MG63 (cell line): ENCODE measurements at regions not wholly inside any gene's neighbourhood (a gene's known extent, or its start where the extent isn't known, plus 50 kb on each side); places are given as distances from the start of the nearest gene placed in this dataset.
A peak's percentile ranks its signal among the peaks of the same experiment; 100 is the strongest.

Experiments
- DNase-seq: peaks from one replicate; pipeline ENCODE4 v3.0.0-alpha.2; 2020
- H3K27me3 ChIP-seq: fragments of 250-450 bp; sonication (Bioruptor Pico); 2 replicates; pipeline ENCODE4 v1.5.1; 2020; ENCODE audit warnings: mild to moderate bottlenecking, moderate library complexity
- H3K36me3 ChIP-seq: fragments of 250-450 bp; sonication (Bioruptor Pico); 2 replicates; pipeline ENCODE4 v1.5.1; 2020; ENCODE audit warnings: mild to moderate bottlenecking, moderate library complexity
- H3K4me3 ChIP-seq: fragments of 250-450 bp; sonication (Bioruptor Pico); 2 replicates; pipeline ENCODE4 v1.5.1; 2020; ENCODE audit warnings: mild to moderate bottlenecking, moderate library complexity
- H3K9me3 ChIP-seq: fragments of 250-450 bp; sonication (Bioruptor Pico); 2 replicates; pipeline ENCODE4 v1.5.1; 2020; ENCODE audit warnings: mild to moderate bottlenecking, moderate library complexity

DNA sequence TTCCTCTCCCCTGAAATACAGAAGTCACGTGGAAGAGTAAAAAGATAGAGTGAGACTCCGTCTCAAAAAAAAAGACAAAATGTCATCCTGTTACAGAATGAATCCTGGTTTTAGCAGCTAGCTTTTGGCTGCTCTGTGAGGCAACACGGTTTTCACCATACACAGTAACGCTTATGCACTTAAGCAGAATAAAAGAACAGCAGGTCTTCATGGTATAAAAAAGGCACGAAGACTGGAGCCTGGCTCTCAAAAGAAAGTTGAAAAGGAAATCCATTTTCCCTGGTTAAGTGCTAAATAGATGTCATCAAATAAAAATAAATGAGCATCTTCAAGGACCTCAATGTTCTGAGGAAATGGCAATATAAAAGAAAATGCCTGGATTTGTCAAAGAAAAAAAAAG lies 444.1 kb downstream of the IPO8 start:
- no peak for DNase-seq
- H3K9me3 ChIP-seq = no peaks in the 10 kb centered on the region
- no peaks in the 10 kb centered on the region for H3K27me3 ChIP-seq
- no peak overlapping the region for H3K4me3 ChIP-seq
- H3K36me3 ChIP-seq = no peaks in the 10 kb centered on the region

DNA sequence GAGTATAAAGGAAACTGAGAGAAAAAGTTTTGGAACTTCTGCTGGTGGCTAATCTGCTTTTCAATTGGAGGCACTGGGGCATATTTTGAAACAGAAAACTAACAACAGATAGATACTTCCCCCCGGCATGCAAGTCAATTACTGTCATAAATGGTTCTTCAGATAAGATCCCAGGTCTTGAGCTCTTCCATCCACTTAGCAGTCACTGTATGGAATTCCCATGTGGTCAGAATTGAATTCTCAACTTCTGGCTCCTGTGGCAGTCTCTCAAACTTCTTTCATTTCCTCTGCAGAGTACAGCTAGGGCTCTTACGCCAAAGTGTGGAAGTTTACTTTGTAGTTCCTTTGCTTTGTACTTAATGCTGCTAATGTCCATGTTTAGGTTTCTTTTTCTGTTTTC lies 452.2 kb downstream of the IPO8 start:
- no peaks in the 10 kb centered on the region for H3K36me3 ChIP-seq
- no peaks in the 10 kb centered on the region for H3K27me3 ChIP-seq
- DNase-seq = no peak
- no peak overlapping the region for H3K4me3 ChIP-seq
- H3K9me3 ChIP-seq = no peaks in the 10 kb centered on the region

DNA sequence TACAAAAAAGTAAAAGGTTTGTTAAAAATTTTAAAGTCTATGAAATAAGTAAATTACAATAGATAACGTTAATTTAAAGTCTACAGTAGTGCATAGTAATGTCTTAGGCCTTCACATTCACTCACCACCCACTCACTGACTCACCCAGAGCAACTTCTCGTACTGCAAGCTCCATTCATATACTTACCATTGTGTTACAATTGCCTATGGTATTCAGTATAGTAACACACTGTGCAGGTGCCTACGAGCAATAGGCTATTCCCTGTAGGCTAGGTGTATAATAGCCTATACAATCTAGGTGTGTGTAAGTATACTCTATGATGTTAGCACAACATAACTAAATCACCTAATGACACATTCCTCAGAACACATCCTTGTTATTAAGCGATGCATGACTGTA lies 435.3 kb upstream of the TMTC1 start:
- DNase-seq = peak; percentile 4
- Histone ChIP-seq H3K9me3 (no peaks in the 10 kb centered on the region), H3K27me3 (peaks cover 4% of the 10 kb centered on the region; the same call in 1 of the 2 replicates), H3K4me3 (no peak overlapping the region), H3K36me3 (no peaks in the 10 kb centered on the region)

DNA sequence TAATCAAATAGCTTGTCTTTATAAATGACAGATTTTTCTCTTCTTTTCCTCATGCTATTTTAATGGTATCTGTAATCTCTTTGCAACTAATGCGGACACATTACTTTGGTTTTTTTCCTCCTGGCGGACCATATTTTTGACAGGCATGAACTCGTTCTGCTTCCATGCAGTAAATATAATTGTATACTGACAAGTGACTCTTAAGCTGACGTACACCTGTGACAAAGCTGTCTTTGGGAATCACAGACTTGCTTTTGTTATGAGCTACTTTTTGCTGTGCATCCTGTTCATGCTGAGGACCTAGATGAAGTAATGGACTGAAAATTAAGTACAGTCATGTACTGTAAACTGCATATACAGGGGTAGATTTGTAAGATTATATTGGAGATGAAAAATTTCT lies 434.3 kb upstream of the TMTC1 start:
- no peak for DNase-seq
- no peaks in the 10 kb centered on the region for H3K9me3 ChIP-seq
- peaks cover 2% of the 10 kb centered on the region; the same call in 1 of the 2 replicates for H3K27me3 ChIP-seq
- no peak overlapping the region for H3K4me3 ChIP-seq
- H3K36me3 ChIP-seq = no peaks in the 10 kb centered on the region

DNA sequence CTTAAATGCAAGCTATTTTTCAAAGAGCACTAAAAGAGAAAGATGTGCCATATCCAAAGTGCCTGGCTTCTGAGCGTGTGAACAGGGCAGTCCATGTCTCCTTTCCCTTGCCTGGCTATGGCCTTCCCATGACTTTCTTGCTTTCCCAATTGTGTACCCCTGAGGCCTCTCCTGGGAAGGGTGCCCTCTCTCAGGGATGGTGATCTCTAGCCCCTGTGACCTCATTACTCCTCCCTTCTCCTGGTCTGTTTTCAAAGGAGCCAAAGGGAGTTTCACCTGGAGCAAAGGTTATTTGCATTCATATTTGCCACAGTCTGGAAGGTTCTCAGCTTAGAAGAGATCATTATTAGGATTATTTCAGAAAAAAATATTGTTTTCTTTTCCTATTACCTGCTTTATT lies 429.4 kb upstream of the TMTC1 start:
- DNase-seq = no peak
- no peaks in the 10 kb centered on the region for H3K9me3 ChIP-seq
- no peaks in the 10 kb centered on the region for H3K36me3 ChIP-seq
- H3K27me3 ChIP-seq = 0 out of 2 replicates have a peak, but pooled peaks cover 2% of the 10 kb centered on the region
- H3K4me3 ChIP-seq = no peak overlapping the region

DNA sequence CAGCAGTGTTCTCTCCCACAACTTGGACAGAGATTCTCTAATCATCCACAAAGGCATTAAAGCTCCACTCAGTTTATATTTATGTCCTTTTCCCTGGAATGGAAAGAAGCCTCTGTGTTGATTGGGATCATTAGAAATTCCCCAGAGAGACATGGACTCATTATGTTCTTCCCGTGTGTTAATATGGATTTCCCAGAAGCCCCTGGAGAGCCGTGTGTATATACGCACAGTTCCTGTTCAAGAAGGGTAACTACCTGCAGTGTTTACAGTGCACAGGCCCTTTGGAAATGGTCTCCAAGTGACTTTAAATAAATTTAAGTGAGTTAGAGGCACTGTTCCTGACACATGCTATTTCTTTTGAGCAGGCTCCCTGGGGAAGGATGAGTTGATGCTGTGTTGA lies 428.0 kb upstream of the TMTC1 start:
- Histone ChIP-seq H3K36me3 (no peaks in the 10 kb centered on the region), H3K9me3 (no peaks in the 10 kb centered on the region), H3K27me3 (peaks cover 6% of the 10 kb centered on the region; the same call in 1 of the 2 replicates), H3K4me3 (no peak overlapping the region)
- no peak for DNase-seq

DNA sequence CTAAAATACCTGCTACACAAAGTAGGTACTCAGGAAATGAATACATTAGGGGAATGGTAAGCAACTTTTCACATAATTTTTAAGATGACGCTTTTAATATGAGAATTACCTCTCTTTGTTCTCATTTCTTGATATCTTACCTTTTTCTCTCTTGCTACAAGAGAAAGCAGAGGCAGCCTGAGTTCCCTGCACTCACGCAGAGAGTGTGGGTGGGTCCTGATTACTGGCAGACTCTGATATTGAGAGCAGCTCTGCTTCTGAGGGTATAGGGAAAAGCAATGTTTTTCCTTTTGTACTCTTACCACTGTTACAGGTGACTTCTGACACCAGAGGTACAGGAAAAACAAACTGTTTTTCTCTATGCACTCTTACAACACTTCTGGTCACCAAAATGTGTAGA lies 420.2 kb upstream of the TMTC1 start:
- H3K9me3 ChIP-seq = no peaks in the 10 kb centered on the region
- peaks cover 47% of the 10 kb centered on the region for H3K27me3 ChIP-seq
- H3K36me3 ChIP-seq = no peaks in the 10 kb centered on the region
- no peak overlapping the region for H3K4me3 ChIP-seq
- no peak for DNase-seq

DNA sequence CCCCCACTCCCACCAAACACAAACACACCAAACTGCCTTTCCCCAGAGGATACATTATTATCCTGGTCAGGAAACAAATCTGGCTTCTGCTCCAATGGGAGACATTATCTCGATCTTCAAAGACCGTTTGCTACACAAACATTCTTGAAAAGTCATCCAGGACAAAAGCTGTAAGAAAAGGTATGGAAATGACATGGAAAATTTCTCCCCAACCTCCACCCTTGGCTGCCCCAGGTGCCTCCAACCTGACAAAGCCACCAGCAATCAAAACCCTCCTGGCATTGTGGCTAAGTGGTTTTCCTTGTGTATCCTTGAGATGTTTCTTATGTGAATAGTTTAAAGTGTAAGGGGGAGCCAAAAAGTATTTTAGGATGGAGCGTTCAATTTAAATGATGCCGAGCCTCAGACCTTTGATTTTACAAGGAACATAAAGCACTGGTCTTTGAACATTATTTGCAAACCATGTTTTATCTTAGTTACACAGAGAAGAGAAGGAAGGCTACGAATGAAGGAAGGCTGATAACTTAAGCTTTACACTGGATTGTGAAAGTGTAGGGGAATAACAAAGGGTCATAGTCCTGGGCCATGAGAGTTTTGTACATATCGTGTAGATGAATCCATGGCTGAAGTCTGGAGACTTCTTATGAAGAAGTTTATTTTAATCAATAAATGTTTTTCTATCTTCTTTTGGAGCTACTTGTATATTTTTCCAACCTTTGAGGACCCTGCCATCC lies 418.9 kb upstream of the TMTC1 start:
- no peak for DNase-seq
- H3K4me3 ChIP-seq = no peak overlapping the region
- no peaks in the 10 kb centered on the region for H3K36me3 ChIP-seq
- H3K27me3 ChIP-seq = peaks cover 47% of the 10 kb centered on the region
- no peaks in the 10 kb centered on the region for H3K9me3 ChIP-seq

DNA sequence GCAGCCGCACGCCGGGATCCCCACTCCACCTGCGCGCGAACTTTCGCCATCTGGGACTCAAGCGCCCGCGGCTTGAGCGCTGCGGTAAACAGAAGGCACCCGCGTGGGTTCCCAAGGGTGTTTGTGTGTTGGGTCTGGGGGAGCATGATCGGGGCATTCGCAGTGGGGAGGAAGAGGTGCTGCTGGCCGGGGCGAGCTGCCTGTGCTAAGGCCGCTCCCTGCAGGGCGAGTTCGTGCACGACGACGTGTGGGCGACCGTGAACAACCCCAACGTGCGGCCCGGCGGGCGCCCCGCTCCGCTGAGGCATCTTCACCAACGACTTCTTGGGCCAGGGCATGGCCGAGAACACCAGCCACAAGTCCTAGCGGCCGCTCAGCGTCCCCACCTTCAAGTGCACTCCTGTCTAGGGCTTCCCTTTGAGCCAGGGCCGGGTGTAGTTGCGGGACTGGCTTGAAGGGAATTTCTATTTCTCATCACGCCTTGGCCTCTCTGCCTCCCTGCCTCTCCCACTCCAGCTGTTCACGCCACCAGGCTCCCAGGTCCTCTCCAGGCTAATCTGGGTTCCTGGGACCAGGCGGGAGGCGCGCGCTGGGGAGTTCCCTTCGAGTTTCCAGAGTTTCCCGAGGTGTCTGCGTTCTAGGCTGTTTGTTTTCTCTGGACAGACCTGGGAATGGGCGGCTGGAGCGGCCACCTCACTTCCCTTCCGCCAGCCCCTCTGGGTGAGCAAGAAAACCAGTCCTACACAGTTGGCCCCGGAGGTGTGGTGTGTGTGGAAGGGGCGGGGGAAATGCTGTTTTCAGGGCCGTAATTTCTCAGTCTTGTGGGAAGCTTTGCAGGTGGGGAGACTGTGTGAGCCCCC lies 417.8 kb upstream of the TMTC1 start:
- peak; percentile 3 for DNase-seq
- no peaks in the 10 kb centered on the region for H3K36me3 ChIP-seq
- H3K4me3 ChIP-seq = no peak overlapping the region
- H3K9me3 ChIP-seq = no peaks in the 10 kb centered on the region
- peaks cover 41% of the 10 kb centered on the region for H3K27me3 ChIP-seq

DNA sequence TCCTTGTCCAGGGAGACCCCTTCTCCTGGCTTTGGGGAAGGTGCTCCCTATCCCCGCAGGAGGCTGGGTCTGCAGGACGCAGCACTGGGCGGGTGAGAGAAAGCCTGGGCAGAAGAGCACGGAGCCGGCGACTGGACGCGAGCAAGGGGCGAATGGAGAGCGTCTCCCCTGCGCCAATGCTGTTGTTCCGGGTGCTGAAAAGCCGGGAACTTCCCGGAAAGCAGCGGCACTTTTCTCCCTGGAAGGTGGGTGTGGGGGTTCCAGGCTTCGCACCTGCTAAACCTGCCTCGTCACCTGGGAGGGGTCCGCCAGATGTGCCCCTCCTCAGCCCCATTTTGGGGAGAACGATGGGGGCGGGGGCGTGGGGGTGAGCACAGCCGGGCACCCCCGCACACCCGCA lies 417.1 kb upstream of the TMTC1 start:
- DNase-seq = peak; percentile 5
- H3K9me3 ChIP-seq = no peaks in the 10 kb centered on the region
- H3K4me3 ChIP-seq = no peak overlapping the region
- H3K36me3 ChIP-seq = no peaks in the 10 kb centered on the region
- peaks cover 34% of the 10 kb centered on the region for H3K27me3 ChIP-seq

DNA sequence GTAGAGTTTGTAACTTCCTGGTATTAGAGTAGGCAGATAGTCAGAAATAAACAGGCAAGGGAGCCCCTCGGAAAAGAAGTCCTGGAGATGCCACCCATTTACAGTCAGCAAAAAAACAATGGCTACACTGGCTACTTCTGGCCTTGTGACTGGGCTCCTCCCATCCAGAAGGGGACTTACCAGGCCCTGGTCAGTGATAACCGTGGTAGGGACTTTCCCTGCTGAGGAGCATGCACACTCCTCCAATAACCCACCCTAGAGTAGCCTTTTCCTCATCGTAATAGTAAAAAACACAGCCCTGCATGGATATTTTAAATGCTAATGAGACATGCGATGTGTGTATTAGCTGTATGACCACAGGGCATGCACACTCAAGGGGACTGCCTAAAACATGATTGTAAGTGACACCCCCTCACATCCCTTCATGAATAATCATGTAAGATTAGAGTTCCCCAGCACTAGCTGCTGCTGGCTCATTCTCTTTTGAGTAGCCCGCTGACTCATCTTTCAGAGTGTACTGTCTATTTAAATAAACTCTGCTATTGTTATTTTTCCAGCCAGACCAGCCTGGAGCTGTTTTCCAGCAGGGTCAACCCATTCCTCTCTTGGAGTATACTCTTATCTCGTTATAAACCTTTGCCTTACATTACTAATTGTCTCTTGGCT lies 413.8 kb upstream of the TMTC1 start:
- peak; percentile 66 for DNase-seq
- H3K4me3 ChIP-seq = no peak overlapping the region

DNA sequence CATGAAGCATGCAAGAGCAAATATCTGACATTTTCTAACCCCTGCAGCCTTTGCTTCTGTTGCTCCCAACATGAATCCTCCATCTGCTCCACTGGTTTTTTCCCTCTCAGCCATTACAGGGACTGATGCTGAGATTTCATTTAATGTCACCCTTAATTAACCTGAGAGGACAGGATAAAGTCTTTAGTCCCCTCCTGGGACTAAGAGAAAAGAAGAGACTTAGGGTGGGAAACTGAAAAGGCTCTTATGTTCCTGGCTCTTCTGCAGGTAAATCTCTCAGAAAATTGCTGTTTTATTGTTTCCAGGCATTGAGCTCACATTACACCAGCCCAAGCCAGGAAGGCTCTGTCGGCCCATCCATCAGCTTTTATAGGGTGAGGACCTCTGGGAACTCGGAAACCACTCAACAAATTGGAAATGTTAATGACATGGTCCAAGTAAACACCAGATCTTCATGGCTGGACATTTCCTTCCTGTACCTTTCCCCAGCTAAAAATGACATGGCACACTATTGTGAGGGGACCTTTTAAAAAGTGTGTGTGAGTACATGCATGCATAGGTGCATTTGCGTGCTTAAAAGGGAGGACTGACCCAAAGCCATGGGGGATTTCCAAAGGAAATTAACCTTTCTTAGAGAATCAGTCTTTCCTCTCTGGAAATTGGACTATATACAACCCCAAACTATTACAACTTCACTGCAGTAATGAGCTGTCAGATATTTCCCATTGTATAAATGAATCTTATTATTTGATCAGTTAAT lies 408.1 kb upstream of the TMTC1 start:
- Histone ChIP-seq H3K4me3 (no peak overlapping the region), H3K36me3 (no peaks in the 10 kb centered on the region), H3K27me3 (0 out of 2 replicates have a peak, but pooled peaks cover 3% of the 10 kb centered on the region), H3K9me3 (no peaks in the 10 kb centered on the region)
- no peak for DNase-seq

More for the DNA sequence above, 413.8 kb upstream of the TMTC1 start:
- Histone ChIP-seq H3K36me3 (no peaks in the 10 kb centered on the region), H3K27me3 (peaks cover 27% of the 10 kb centered on the region), H3K9me3 (no peaks in the 10 kb centered on the region)

DNA sequence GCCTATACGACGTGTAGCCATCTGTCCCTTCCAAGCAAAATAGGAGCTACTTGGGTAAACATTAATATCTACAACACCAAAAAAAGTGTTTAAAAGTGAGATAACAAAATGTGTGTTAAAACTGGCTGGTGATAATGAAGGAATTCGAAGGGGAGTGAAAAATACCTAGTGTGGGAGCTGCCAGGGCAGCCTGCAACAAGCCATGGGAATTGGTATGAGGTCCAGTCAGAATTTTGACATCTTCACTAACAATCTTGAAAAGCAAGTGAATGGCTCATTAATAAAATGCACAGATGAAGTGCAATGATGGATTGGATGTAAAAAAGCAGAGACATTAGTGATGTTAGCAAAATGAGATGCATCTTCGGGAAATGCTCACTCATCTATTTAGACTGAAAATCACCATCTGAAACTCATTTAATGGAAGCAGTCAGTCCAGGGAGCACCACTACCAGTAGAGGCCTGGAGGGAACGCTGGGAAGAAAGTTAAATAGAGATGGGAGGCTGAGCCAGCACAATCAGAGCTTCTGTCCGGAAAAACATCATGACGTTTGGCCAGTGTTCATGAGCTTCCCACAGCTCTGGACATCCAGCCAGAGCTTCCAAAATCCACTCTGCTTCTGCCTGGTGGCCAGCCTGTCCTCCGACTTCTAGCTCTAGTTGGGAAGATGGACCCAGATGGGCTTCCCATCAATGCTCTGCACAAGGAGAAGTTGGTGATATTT lies 405.0 kb upstream of the TMTC1 start:
- Histone ChIP-seq H3K9me3 (no peaks in the 10 kb centered on the region), H3K36me3 (no peaks in the 10 kb centered on the region), H3K27me3 (no peaks in the 10 kb centered on the region), H3K4me3 (no peak overlapping the region)
- no peak for DNase-seq

DNA sequence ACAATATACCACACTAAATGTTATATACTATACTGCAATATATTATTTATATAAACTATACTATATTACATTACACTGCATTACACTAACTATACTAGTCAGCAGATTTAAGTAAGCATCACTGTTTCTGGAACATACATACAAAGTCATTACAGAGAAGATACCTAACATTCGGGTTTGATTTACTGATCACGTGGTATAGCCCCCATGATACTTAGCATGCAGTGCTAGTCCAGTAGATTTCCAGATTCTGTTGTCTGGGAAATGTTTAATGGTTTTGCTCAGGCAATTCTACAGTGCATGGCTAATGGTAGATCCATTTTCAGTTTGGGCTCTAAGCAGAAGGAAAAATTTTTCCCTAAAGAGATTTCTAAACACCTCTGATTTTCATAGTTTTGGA lies 403.7 kb upstream of the TMTC1 start:
- no peaks in the 10 kb centered on the region for H3K9me3 ChIP-seq
- no peak for DNase-seq
- H3K36me3 ChIP-seq = no peaks in the 10 kb centered on the region
- no peak overlapping the region for H3K4me3 ChIP-seq
- no peaks in the 10 kb centered on the region for H3K27me3 ChIP-seq

DNA sequence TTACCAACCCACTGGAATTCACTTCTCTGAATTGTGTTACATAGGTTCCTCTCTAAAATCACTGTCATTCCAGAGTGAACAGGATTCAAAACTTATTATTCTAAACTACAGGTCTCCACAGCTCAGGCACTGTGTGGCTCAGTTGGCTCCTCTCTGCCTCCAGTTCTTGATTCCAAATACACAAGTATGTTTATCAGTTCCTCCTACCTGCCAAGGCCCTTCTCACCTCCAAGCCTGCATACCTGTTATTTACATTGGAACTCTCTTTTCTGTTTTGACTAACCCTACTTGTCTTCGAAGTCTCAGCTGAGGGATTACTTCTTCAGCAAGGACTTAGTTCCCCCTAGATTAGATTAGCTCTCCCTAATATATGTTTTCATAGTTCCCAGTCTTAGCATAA lies 397.6 kb upstream of the TMTC1 start:
- no peak overlapping the region for H3K4me3 ChIP-seq
- no peaks in the 10 kb centered on the region for H3K27me3 ChIP-seq
- DNase-seq = no peak
- H3K36me3 ChIP-seq = no peaks in the 10 kb centered on the region
- H3K9me3 ChIP-seq = no peaks in the 10 kb centered on the region

DNA sequence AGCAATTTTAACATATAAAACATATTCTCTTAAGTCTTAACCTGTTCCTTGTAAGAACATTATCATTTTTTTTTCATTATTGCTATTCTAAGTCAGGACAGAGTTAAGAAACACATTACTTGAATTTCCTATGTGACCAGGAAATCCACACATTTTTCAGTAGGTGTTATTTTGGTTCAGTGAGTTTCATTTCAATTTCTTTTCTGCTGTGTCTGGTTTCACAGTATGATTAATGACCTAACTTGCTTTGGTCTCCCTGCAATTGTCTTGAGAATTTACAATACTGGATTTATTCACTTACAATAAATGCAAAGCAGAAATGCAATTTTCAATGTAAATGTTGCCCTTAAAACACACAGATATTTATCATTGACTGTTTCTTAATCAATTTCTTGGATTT lies 396.9 kb upstream of the TMTC1 start:
- H3K36me3 ChIP-seq = no peaks in the 10 kb centered on the region
- no peaks in the 10 kb centered on the region for H3K9me3 ChIP-seq
- DNase-seq = no peak
- H3K27me3 ChIP-seq = no peaks in the 10 kb centered on the region
- no peak overlapping the region for H3K4me3 ChIP-seq
